ENCODE measurements at regions not wholly inside any gene's neighbourhood (a gene's known extent, or its start where the extent isn't known, plus 50 kb on each side); places are given as distances from the start of the nearest gene placed in this dataset.

GRCh38 chr1:218558271-218558810 lies 213.2 kb downstream of the TGFB2 start:
- no peak for TF ChIP-seq POLR2A (IDR thresholded peaks at IDR 0.05)
- TF ChIP-seq CTCF (IDR thresholded peaks at IDR 0.05): no peak
- intact Hi-C loops (cut with DNase I; ENCODE audit: low total_unique reads): no loop called here

DNA sequence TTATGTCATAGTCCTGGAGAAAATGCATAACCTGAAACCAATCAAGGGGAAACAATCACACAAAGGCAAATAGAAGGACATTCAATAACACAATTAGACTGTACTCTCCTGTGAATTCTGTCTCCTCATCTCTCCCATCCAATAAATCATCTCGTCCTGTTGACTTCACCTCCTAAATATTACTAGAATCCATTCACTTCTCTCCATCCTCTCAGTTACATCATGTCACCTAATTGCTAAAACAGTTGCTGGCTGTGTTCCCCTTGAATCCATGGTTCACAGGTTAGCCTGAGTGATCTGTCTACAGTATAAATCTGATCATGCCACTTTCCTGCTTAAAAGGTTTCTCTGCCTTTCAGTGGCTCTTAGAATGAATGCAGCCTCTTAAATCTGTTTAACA lies 220.2 kb downstream of the TGFB2 start:
- no peaks in the 10 kb centered on the region for H3K27me3 ChIP-seq
- no peaks in the 10 kb centered on the region for H3K36me3 ChIP-seq
- no peak for DNase-seq
- H3K4me3 ChIP-seq: no peak overlapping the region
- no peaks in the 10 kb centered on the region for H3K4me1 ChIP-seq
- H3K9me3 ChIP-seq: no peaks in the 10 kb centered on the region
- TF ChIP-seq POLR2A (IDR thresholded peaks at IDR 0.05) (no peak), CTCF (IDR thresholded peaks at IDR 0.05) (no peak)
- no peak overlapping the region for H3K27ac ChIP-seq
- intact Hi-C loops (cut with DNase I; ENCODE audit: low total_unique reads): no loop called here

More at GRCh38 chr1:218558271-218558810, 213.2 kb downstream of the TGFB2 start:
- H3K27ac ChIP-seq: no peak overlapping the region
- H3K27me3 ChIP-seq: no peaks in the 10 kb centered on the region
- no peak overlapping the region for H3K4me3 ChIP-seq
- no peaks in the 10 kb centered on the region for H3K9me3 ChIP-seq
- H3K36me3 ChIP-seq: no peaks in the 10 kb centered on the region
- DNase-seq: no peak
- no peaks in the 10 kb centered on the region for H3K4me1 ChIP-seq

DNA sequence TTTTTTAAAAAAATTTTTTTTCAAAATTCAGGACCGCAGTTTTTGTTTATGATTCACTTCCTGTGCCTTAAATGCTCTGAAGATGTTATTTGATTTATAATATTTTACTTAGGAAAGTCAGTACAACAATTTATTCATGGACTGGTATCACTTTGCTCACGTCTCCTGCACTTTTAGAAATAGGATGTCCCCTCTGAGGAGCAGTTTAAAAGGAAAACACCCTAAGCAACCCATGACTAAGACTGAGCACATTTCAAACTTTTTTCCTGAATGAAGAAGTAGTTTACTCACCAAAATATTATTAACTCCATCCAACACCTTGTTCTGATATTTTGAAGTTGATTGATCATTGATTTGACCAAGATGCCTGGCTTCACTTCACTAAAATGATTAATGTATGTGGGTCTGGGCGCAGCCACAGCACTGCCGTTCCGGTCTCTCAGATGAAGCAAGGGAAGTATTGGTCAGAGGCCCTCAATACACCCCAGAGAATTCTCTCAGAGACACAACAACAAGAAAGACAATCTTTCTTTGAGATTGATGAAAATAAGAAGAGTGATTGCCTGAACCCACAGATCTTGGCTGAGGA lies 223.9 kb downstream of the TGFB2 start:
- TF ChIP-seq POLR2A (IDR thresholded peaks at IDR 0.05) (no peak), CTCF (IDR thresholded peaks at IDR 0.05) (no peak)
- H3K4me1 ChIP-seq: no peaks in the 10 kb centered on the region
- no peak overlapping the region for H3K27ac ChIP-seq
- no peak for DNase-seq
- no peaks in the 10 kb centered on the region for H3K27me3 ChIP-seq
- no peak overlapping the region for H3K4me3 ChIP-seq
- intact Hi-C loops (cut with DNase I; ENCODE audit: low total_unique reads): no loop called here
- H3K9me3 ChIP-seq: no peaks in the 10 kb centered on the region
- no peaks in the 10 kb centered on the region for H3K36me3 ChIP-seq

DNA sequence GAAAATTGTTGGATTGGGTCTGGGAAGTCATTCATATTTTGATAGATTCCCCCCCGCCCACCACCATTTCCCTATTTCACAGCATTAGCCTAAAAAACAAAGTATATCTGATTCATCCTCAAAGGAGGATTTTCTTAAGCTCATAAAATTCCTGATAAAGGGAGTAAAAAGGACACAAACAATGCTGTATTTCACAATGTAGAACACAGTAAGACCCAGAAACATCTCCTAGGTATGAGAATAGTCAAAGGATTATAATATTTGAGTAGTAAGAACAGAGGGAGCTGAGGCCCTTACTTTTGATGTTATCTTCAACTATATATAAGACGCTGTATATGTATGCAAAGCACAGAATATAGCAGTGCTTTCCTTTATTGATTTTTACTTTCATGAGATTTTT lies 225.3 kb downstream of the TGFB2 start:
- intact Hi-C loops (cut with DNase I; ENCODE audit: low total_unique reads): no loop called here

More for the DNA sequence above, 225.3 kb downstream of the TGFB2 start:
- no peaks in the 10 kb centered on the region for H3K9me3 ChIP-seq
- no peaks in the 10 kb centered on the region for H3K4me1 ChIP-seq
- H3K4me3 ChIP-seq: no peak overlapping the region
- no peak for TF ChIP-seq CTCF (IDR thresholded peaks at IDR 0.05)
- TF ChIP-seq POLR2A (IDR thresholded peaks at IDR 0.05): no peak
- no peak overlapping the region for H3K27ac ChIP-seq
- no peak for DNase-seq
- no peaks in the 10 kb centered on the region for H3K36me3 ChIP-seq
- no peaks in the 10 kb centered on the region for H3K27me3 ChIP-seq

All from uterus (tissue), 3 donors.